ENCODE measurements at regions not wholly inside any gene's neighbourhood (a gene's known extent, or its start where the extent isn't known, plus 50 kb on each side); places are given as distances from the start of the nearest gene placed in this dataset. TPM values are rescaled to one million over a fixed set of nuclear protein-coding genes. Genes with fewer than 3 reads are reported as not detected.

GRCh38 chr11:36713715-36714114 is 115.7 kb upstream of the RAG2 start:
- CTCF ChIA-PET: interaction anchor here (0.6 to 0.7 kb wide), 3 partner anchors 16 to 582 kb away, joined by 3 read pairs; no protein-coding TSS in a partner anchor

GRCh38 chr11:36711104-36711825 is 113.2 kb upstream of the RAG2 start:
- no peak for TF ChIP-seq CTCF (IDR thresholded peaks at IDR 0.05; ENCODE audit: low read depth, low read length)
- CTCF ChIA-PET: interaction anchor here (0.9 to 3.0 kb wide), 2 partner anchors 9 to 36 kb away, joined by 5 to 12 read pairs; no protein-coding TSS in a partner anchor
- Histone ChIP-seq H3K9me3 (ENCODE audit: control insufficient read depth, insufficient read depth, low read length) (no peaks in the 10 kb centered on the region), H3K27me3 (ENCODE audit: control insufficient read depth, insufficient read depth, low read length) (no peaks in the 10 kb centered on the region), H3K27ac (ENCODE audit: low read depth, low read length) (no peak overlapping the region), H3K4me3 (ENCODE audit: low read depth, low read length) (no peak overlapping the region)
- POLR2A ChIA-PET: no interaction called here
- DNase-seq (ENCODE audit: low read depth, low spot score): no peak

More at GRCh38 chr11:36713715-36714114, 115.7 kb upstream of the RAG2 start:
- POLR2A ChIA-PET: no interaction called here
- no peak overlapping the region for H3K27ac ChIP-seq (ENCODE audit: low read depth, low read length)
- no peaks in the 10 kb centered on the region for H3K27me3 ChIP-seq (ENCODE audit: control insufficient read depth, insufficient read depth, low read length)
- no peak for TF ChIP-seq CTCF (IDR thresholded peaks at IDR 0.05; ENCODE audit: low read depth, low read length)
- no peak overlapping the region for H3K4me3 ChIP-seq (ENCODE audit: low read depth, low read length)
- DNase-seq (ENCODE audit: low read depth, low spot score): no peak
- no peaks in the 10 kb centered on the region for H3K9me3 ChIP-seq (ENCODE audit: control insufficient read depth, insufficient read depth, low read length)

Small RNA genes lying in the stretch of these regions (small RNA-seq; reads per million reads assigned to genes)
- gene RF00322 (ENCODE audit: insufficient read length, low read depth) (not detected), gene RNU6-99P (ENCODE audit: insufficient read length, low read depth) (not detected)
